ENCODE measurements at regions not wholly inside any gene's neighbourhood (a gene's known extent, or its start where the extent isn't known, plus 50 kb on each side); places are given as distances from the start of the nearest gene placed in this dataset.

GRCh38 chr6:91694016-91694654, 1107.3 kb upstream of the MAP3K7 start:
- in situ Hi-C loops (cut with HindIII; ENCODE audit: low sequenced_read_pairs): no loop called here

DNA sequence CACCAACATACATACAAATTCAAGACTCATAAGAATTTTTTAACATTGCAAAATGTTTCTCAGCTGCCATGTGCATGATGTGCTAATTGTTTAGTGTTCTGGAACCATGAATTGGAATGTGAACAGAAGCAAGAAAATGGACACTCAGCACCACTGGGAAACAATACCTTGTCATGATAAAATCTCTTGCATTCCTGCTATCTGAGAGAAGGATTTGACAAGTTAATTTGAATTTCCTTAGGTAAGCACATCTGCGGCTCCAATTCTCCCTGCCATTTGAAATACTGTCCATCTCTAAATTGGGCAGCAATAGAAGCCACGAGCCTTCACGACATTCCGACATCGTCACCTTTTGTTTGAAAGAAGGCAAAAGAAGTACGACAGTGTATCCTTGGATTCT, 1104.6 kb upstream of the MAP3K7 start:
- in situ Hi-C loops (cut with HindIII; ENCODE audit: low sequenced_read_pairs): no loop called here

- in situ Hi-C loops (cut with HindIII; ENCODE audit: low sequenced_read_pairs): no loop called here
Observed at GRCh38 chr6:91683240-91683639, 1096.4 kb upstream of the MAP3K7 start.

- in situ Hi-C loops (cut with HindIII; ENCODE audit: low sequenced_read_pairs): no loop called here
Observed at GRCh38 chr6:91681296-91681695, 1094.4 kb upstream of the MAP3K7 start.

- in situ Hi-C loops (cut with HindIII; ENCODE audit: low sequenced_read_pairs): no loop called here
Observed at GRCh38 chr6:91678679-91679446, 1092.0 kb upstream of the MAP3K7 start.

DNA sequence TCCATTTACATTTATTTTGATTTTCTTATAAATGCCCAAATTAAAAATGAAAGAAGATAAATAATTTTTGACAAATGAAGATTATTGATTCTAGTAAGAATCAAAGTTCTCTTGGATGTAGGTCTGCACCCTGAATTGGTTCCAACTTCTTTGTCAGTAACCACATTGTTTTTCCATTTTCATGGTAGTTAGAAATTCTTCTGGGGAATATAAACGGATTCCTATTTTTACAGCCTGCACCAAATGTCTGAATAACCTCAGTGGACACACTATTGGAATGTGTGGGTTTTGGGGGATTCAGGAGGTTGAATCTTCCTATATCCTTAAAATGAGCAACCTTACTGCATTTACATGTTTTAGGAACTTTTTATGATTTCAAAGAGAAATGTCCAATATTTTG, 1085.3 kb upstream of the MAP3K7 start:
- in situ Hi-C loops (cut with HindIII; ENCODE audit: low sequenced_read_pairs): no loop called here

DNA sequence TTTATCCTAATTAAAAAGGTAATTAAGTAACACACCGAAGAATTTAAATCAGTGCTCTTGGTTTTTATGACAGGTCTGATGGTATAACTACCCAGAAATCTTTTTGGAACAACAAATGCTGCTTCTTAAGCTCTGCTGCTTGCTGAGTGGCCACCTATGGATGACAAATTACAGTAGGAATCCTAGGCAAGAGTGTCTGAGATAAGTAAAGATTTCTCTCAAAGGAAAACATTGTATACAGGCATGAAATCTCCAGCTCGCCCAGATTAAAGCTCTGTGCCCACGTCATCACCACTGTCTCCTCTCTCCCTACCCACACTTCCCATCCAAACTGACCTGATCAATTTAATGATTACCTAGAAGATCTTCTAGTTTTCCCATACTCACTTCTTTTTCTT, 1083.0 kb upstream of the MAP3K7 start:
- in situ Hi-C loops (cut with HindIII; ENCODE audit: low sequenced_read_pairs): no loop called here

GRCh38 chr6:91669154-91669870, 1082.4 kb upstream of the MAP3K7 start:
- in situ Hi-C loops (cut with HindIII; ENCODE audit: low sequenced_read_pairs): no loop called here

- in situ Hi-C loops (cut with HindIII; ENCODE audit: low sequenced_read_pairs): no loop called here
Observed at GRCh38 chr6:91667596-91667995, 1080.7 kb upstream of the MAP3K7 start.

GRCh38 chr6:91664327-91664959, 1077.6 kb upstream of the MAP3K7 start:
- in situ Hi-C loops (cut with HindIII; ENCODE audit: low sequenced_read_pairs): no loop called here

- in situ Hi-C loops (cut with HindIII; ENCODE audit: low sequenced_read_pairs): no loop called here
Observed at GRCh38 chr6:91660893-91661292, 1074.0 kb upstream of the MAP3K7 start.

GRCh38 chr6:91659891-91660290, 1073.0 kb upstream of the MAP3K7 start:
- in situ Hi-C loops (cut with HindIII; ENCODE audit: low sequenced_read_pairs): no loop called here

GRCh38 chr6:91654793-91655192, 1067.9 kb upstream of the MAP3K7 start:
- in situ Hi-C loops (cut with HindIII; ENCODE audit: low sequenced_read_pairs): no loop called here

DNA sequence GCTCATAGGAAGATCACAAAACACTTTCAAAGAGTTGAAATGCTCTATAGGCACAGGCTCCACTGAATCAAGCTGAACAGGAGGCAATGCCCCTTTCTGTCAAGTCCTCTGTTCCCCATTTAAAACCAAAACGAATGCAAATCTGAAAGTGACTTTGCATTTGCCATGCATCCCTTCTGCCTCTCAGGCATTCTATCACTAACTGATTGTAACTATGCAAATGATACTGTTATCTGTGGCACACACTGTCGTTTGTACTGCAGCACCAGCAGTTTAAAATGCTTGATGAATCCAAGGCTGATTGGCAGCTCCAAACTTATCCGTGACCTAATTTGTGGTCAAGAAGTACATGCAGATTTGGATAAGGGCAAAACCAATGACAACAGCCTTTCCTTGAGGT, 1067.5 kb upstream of the MAP3K7 start:
- in situ Hi-C loops (cut with HindIII; ENCODE audit: low sequenced_read_pairs): no loop called here

DNA sequence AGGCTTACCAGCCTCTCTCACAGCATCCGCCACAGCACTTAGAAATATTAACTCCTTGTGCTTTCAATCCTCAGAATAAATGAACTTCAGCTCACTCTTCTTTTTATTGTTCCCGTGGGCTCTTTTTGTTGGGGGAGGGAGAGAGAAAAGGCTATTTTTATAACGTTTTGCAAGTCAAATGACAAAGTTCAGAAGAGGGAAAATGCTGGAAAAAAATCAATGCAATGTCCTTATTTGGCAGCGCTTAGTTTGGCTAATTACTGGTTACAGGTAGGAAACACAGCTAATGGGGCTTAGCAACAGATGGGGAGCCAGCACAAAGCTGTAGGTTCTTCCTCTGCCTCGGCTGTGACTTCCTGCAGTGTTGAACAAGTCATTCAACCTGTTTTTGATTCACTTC, 1067.0 kb upstream of the MAP3K7 start:
- in situ Hi-C loops (cut with HindIII; ENCODE audit: low sequenced_read_pairs): no loop called here

GRCh38 chr6:91653076-91653723, 1066.3 kb upstream of the MAP3K7 start:
- in situ Hi-C loops (cut with HindIII; ENCODE audit: low sequenced_read_pairs): no loop called here

GRCh38 chr6:91646649-91647048, 1059.8 kb upstream of the MAP3K7 start:
- in situ Hi-C loops (cut with HindIII; ENCODE audit: low sequenced_read_pairs): no loop called here

GRCh38 chr6:91645811-91646210, 1058.9 kb upstream of the MAP3K7 start:
- in situ Hi-C loops (cut with HindIII; ENCODE audit: low sequenced_read_pairs): no loop called here

DNA sequence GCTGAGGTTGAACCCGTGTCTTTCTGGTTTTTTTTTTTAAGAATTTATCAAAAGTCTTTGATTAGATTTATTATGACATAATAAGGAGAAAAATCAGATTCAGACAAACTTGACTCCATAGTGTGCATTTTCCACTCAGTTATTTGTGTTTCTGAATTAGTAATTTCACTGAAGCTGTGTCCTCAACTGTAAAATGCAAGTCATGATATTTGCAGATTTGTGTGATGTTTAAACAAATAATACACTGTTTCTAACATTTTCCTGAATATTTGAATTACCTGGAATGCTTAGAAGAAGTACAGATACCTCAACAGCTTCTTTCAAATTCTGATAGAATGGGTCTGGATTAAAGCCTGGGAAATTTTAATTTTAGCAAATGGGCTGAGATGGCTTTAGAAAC, 1050.3 kb upstream of the MAP3K7 start:
- in situ Hi-C loops (cut with HindIII; ENCODE audit: low sequenced_read_pairs): no loop called here

DNA sequence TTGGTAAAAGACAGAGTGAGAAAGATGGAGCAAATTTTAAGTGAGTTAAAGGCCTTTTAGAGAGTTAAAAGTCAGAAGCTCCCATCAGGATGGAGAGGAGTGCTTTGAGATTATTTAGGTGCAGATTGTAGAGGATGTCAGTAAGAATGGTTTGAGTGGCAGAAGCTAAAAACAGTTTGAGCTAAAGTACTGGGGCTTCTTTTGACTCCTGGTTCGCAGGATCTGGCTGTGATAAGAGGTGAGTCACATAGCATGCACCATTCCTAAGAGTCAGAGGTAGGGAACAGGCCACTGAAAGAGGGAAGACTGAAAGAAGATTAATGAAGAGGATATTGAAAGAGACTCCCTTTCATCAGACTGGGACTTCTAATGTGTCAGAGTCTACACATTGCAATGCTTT, 1047.9 kb upstream of the MAP3K7 start:
- in situ Hi-C loops (cut with HindIII; ENCODE audit: low sequenced_read_pairs): no loop called here
